Immature natural killer cell (primary cell): ENCODE measurements at regions not wholly inside any gene's neighbourhood (a gene's known extent, or its start where the extent isn't known, plus 50 kb on each side); places are given as distances from the start of the nearest gene placed in this dataset.

Experiments
- DNase-seq, 3 donors: peaks; one replicate each; pipeline ENCODE4 v3.0.0; 2022; ENCODE audit warnings: mixed read lengths in 1 of 3
- H3K27ac Mint-ChIP-seq, 6 donors: one replicate each; pipeline ENCODE4 v1.8.0; 2020; ENCODE audit warnings: mixed read lengths in 6 of 6, mild to moderate bottlenecking in 5 of 6, inconsistent platforms in 4 of 6, moderate library complexity in 3 of 6
- H3K27me3 Mint-ChIP-seq, 3 donors: one replicate each; pipeline ENCODE4 v1.8.0; 2020 to 2021; ENCODE audit warnings: low read depth in 3 of 3, mild to moderate bottlenecking in 3 of 3, mixed read lengths in 3 of 3, moderate library complexity in 3 of 3, inconsistent platforms in 1 of 3
- H3K36me3 Mint-ChIP-seq, 3 donors: one replicate each; pipeline ENCODE4 v1.8.0; 2020; ENCODE audit warnings: mixed read lengths in 3 of 3, inconsistent platforms in 2 of 3, mild to moderate bottlenecking in 2 of 3
- H3K4me1 Mint-ChIP-seq, 2 donors: one replicate each; pipeline ENCODE4 v1.8.0; 2020; ENCODE audit warnings: inconsistent platforms in 2 of 2, mild to moderate bottlenecking in 2 of 2, mixed read lengths in 2 of 2, moderate library complexity in 1 of 2
- H3K4me3 Mint-ChIP-seq, 5 donors: one replicate each; pipeline ENCODE4 v1.8.0; 2020; ENCODE audit warnings: mild to moderate bottlenecking in 5 of 5, mixed read lengths in 5 of 5, inconsistent platforms in 3 of 5, moderate library complexity in 3 of 5
- H3K9me3 Mint-ChIP-seq, 6 donors: one replicate each; pipeline ENCODE4 v1.8.0; 2020; ENCODE audit warnings: mild to moderate bottlenecking in 6 of 6, mixed read lengths in 6 of 6, inconsistent platforms in 4 of 6, moderate library complexity in 3 of 6

DNA sequence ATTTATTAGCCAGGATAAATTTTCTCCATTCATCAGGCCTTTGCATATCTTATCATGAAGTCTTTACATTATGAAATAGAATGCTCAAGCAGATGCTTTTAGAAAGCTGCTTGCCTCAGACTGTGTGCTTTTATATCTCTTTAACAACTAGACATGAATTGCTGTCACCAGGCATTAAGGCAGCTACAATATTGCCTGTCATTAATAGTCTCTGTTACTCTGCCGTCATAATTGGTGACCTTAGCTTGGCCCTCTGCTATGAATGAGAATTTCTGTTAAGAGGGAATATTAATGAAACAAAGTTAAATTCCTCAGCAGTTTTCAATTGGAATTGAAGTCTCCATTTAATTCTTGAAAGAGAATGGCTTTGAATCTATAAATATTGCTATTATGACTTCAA, 266.8 kb upstream of the MIS18BP1 start:
- H3K4me3 Mint-ChIP-seq = no peak overlapping the region
- no peaks in the 10 kb centered on the region for H3K36me3 Mint-ChIP-seq
- H3K9me3 Mint-ChIP-seq = peaks cover 3 to 18% (median 11%) of the 10 kb centered on the region in 6 donors
- H3K27me3 Mint-ChIP-seq = peaks cover 0 to 2% (median 1%) of the 10 kb centered on the region in 3 donors
- no peak for DNase-seq
- H3K4me1 Mint-ChIP-seq = no peaks in the 10 kb centered on the region
- H3K27ac Mint-ChIP-seq = no peak overlapping the region

DNA sequence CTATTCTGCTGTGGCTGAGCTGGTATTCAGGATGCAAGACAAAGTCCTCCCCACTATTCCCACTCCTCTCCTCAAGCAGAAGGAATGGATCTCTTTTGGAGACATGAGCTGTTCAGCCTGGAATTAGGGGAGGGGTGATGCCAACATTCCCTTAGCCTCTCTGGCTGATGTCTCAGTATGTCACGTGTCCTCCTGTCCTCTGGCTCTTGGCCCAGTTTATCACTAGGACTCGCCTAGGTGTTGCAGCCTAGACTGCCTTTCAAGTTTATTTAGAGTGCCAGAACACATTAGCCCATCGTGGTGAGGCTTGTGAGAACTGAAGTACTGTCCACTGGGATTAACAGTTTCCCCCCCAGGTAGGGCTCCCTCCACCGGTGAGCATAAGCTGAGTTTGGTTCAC, 239.9 kb upstream of the MIS18BP1 start:
- H3K27me3 Mint-ChIP-seq = peaks cover 0 to 2% (median 2%) of the 10 kb centered on the region in 3 donors
- H3K4me1 Mint-ChIP-seq = no peaks in the 10 kb centered on the region
- H3K36me3 Mint-ChIP-seq = no peaks in the 10 kb centered on the region
- no peak overlapping the region for H3K4me3 Mint-ChIP-seq
- H3K27ac Mint-ChIP-seq = no peak overlapping the region
- DNase-seq = no peak
- H3K9me3 Mint-ChIP-seq = peaks cover 6 to 40% (median 14%) of the 10 kb centered on the region in 6 donors

DNA sequence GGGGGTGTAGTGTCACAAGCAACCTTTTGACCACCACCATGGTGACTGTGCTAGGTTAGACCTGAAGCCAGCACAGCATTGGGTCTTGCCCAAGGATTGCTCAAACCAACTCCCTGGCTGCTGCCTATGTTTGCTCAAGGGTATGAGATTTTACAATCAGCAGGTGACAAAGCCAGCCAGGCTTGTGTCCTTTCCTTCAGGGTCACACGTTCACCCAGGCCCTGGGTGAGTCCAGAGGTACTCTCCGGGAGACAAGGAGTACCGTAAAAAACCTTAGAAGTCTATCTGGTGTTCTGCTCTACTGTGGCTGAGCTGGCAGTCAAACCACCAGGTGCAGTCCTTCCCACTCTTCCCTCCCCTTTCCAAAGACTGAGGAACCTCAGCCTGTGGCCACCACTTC, 238.9 kb upstream of the MIS18BP1 start:
- no peaks in the 10 kb centered on the region for H3K4me1 Mint-ChIP-seq
- H3K4me3 Mint-ChIP-seq = no peak overlapping the region
- no peak overlapping the region for H3K27ac Mint-ChIP-seq
- H3K27me3 Mint-ChIP-seq = peaks cover 0 to 2% (median 2%) of the 10 kb centered on the region in 3 donors
- H3K36me3 Mint-ChIP-seq = no peaks in the 10 kb centered on the region
- no peak for DNase-seq
- H3K9me3 Mint-ChIP-seq = peaks cover 10 to 45% (median 16%) of the 10 kb centered on the region in 6 donors

GRCh38 chr14:45486599-45486998, 233.6 kb upstream of the MIS18BP1 start:
- Mint-ChIP-seq H3K36me3 (no peaks in the 10 kb centered on the region), H3K27ac (no peak overlapping the region), H3K4me1 (no peaks in the 10 kb centered on the region), H3K4me3 (no peak overlapping the region), H3K9me3 (peaks cover 22 to 64% (median 38%) of the 10 kb centered on the region in 6 donors), H3K27me3 (peaks cover 2% of the 10 kb centered on the region in 3 donors)
- no peak for DNase-seq

- H3K27me3 Mint-ChIP-seq = no peaks in the 10 kb centered on the region
- peaks cover 3 to 34% (median 12%) of the 10 kb centered on the region in 6 donors for H3K9me3 Mint-ChIP-seq
- DNase-seq = no peak
- no peaks in the 10 kb centered on the region for H3K36me3 Mint-ChIP-seq
- H3K27ac Mint-ChIP-seq = no peak overlapping the region
- H3K4me3 Mint-ChIP-seq = no peak overlapping the region
- H3K4me1 Mint-ChIP-seq = no peaks in the 10 kb centered on the region
Measured at GRCh38 chr14:45467023-45467422, 214.0 kb upstream of the MIS18BP1 start.

- peaks cover 0 to 2% (median 0%) of the 10 kb centered on the region in 3 donors for H3K27me3 Mint-ChIP-seq
- H3K4me3 Mint-ChIP-seq = no peak overlapping the region
- no peaks in the 10 kb centered on the region for H3K36me3 Mint-ChIP-seq
- no peak overlapping the region for H3K27ac Mint-ChIP-seq
- no peaks in the 10 kb centered on the region for H3K4me1 Mint-ChIP-seq
- H3K9me3 Mint-ChIP-seq = peaks cover 10 to 21% (median 15%) of the 10 kb centered on the region in 6 donors
- DNase-seq = no peak
Measured at GRCh38 chr14:45434221-45434620, 181.2 kb upstream of the MIS18BP1 start.

- H3K4me1 Mint-ChIP-seq = no peaks in the 10 kb centered on the region
- no peak for DNase-seq
- H3K27me3 Mint-ChIP-seq = no peaks in the 10 kb centered on the region
- no peak overlapping the region for H3K27ac Mint-ChIP-seq
- H3K4me3 Mint-ChIP-seq = no peak overlapping the region
- no peaks in the 10 kb centered on the region for H3K36me3 Mint-ChIP-seq
- H3K9me3 Mint-ChIP-seq = peaks cover 7 to 23% (median 12%) of the 10 kb centered on the region in 6 donors
Measured at GRCh38 chr14:45426685-45427282, 173.8 kb upstream of the MIS18BP1 start.

DNA sequence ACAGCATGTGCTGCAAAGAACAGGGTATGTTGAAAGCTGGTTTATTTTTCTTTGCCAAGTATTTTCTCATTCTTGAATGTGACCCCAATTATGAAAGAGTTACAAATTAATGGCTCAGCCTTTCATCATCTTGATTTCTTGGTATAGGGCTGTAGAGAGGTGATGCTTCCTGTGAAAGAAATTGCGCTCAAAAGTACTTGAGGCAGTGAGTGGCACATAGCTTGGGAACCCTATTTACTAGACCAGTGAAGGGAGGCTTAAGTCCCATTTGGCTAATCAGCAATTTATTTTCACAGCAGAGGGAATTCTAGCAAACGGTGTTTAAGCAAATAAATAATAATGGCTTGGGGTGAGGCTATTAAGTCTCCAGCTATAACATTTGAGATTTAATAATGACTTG, 153.9 kb upstream of the MIS18BP1 start:
- Mint-ChIP-seq H3K4me1 (no peaks in the 10 kb centered on the region), H3K27ac (no peak overlapping the region), H3K4me3 (no peak overlapping the region), H3K9me3 (peaks cover 2 to 45% (median 11%) of the 10 kb centered on the region in 6 donors), H3K27me3 (peaks cover 0 to 2% (median 0%) of the 10 kb centered on the region in 3 donors), H3K36me3 (no peaks in the 10 kb centered on the region)
- DNase-seq = no peak

DNA sequence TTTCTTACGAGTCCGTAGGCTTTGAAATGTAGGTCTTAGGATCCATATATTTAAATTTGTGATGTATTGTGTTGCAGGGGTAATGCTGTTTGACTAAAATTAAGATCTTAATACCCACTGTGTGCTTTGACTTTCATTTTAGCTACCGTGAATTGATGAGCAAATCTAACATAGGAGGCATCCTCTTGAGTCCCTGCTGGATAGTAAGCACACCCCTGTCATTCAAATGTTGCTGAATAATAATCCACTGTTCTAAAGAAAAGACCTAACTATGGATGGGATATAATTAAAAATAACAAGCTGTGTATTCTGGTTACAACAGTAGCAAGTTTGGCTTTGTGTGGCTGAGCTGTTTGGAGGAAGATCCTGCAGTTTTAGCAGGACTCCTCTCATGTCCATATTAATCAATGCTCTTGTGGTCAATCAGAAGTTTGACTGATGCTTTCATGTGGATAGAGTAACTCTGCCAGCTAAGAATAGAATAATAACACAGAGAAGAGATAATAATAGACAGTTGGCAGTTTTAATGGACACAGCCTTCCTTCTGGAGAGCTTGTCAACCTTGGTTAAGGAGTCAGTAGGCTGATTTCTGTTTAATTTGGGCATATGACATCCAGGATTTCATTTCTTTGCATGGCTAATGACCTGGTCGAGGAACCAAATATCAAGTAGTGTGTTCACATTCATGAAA, 148.1 kb upstream of the MIS18BP1 start:
- H3K27ac Mint-ChIP-seq = no peak overlapping the region
- no peaks in the 10 kb centered on the region for H3K36me3 Mint-ChIP-seq
- peaks cover 1 to 39% (median 10%) of the 10 kb centered on the region in 6 donors for H3K9me3 Mint-ChIP-seq
- H3K27me3 Mint-ChIP-seq = peaks cover 0 to 2% (median 1%) of the 10 kb centered on the region in 3 donors
- DNase-seq = no peak
- H3K4me3 Mint-ChIP-seq = no peak overlapping the region
- no peaks in the 10 kb centered on the region for H3K4me1 Mint-ChIP-seq

GRCh38 chr14:45400509-45400908, 147.5 kb upstream of the MIS18BP1 start:
- no peak for DNase-seq
- Mint-ChIP-seq H3K27me3 (peaks cover 0 to 2% (median 1%) of the 10 kb centered on the region in 3 donors), H3K36me3 (no peaks in the 10 kb centered on the region), H3K4me3 (no peak overlapping the region), H3K27ac (no peak overlapping the region), H3K4me1 (no peaks in the 10 kb centered on the region), H3K9me3 (peaks cover 6 to 44% (median 9%) of the 10 kb centered on the region in 6 donors)

DNA sequence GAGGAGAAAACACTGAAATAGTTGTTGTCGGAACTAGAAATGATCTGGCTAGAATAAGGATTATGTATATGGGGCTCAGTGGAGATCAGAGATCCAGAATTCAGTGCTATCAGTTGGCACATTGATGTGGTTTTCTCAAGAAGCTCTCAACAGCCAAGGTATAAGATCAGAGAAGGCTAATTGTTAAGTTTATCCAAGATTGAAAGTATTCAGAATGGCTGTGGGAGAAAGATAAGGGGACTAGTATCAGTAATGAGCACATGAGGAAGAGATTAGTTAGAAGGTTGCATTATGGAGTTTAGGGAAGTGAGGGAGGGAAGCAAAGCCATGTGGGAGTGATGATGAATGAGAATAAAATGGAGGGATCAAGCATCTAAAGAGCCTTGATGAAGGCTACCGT, 128.1 kb upstream of the MIS18BP1 start:
- no peak overlapping the region for H3K27ac Mint-ChIP-seq
- no peak overlapping the region for H3K4me3 Mint-ChIP-seq
- no peaks in the 10 kb centered on the region for H3K4me1 Mint-ChIP-seq
- peaks cover 0 to 3% (median 0%) of the 10 kb centered on the region in 3 donors for H3K36me3 Mint-ChIP-seq
- DNase-seq = no peak
- peaks cover 2 to 13% (median 4%) of the 10 kb centered on the region in 6 donors for H3K9me3 Mint-ChIP-seq
- no peaks in the 10 kb centered on the region for H3K27me3 Mint-ChIP-seq

DNA sequence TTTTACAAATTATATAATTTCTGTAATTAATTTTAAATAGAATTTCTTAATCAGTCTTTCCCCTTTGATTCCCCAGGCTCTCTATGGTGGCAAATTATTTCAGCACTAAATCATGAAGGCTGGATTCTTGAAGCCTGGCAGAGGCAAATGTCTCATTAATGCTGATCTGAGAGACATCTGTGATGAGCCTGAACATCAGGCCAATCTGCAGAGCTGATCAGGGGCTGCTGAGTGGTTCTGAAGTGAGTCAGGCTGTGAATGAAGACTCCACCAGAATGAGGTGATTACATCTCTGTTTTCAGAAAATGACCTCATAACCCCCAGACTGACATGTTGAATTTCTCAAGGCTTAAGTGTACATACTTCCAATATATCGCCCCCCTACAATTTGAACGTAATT, 124.2 kb upstream of the MIS18BP1 start:
- H3K27ac Mint-ChIP-seq = no peak overlapping the region
- no peaks in the 10 kb centered on the region for H3K36me3 Mint-ChIP-seq
- peaks cover 0 to 4% (median 0%) of the 10 kb centered on the region in 6 donors for H3K9me3 Mint-ChIP-seq
- H3K27me3 Mint-ChIP-seq = peaks cover 0 to 2% (median 0%) of the 10 kb centered on the region in 3 donors
- no peak for DNase-seq
- H3K4me1 Mint-ChIP-seq = no peaks in the 10 kb centered on the region
- no peak overlapping the region for H3K4me3 Mint-ChIP-seq

DNA sequence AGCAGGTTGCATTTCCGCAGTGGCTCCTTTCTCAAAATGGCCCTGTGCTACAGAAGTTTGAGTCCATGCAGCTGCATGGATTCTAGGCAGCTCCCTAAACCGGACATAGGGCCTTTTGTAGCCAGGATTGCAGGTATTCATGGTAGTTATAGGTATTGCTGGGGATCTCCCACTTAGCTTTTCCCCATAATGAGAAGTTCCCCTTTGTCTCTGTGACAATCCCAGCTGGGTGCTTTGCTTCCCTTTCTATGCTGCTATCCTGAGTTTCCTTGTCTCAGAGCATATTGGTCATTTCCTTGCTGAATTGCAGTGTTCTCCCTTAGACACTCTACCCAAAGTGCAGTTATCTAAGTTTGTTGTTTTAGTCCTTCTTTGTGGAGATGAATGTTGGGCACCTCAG, 120.9 kb upstream of the MIS18BP1 start:
- no peak overlapping the region for H3K27ac Mint-ChIP-seq
- peaks cover 0 to 4% (median 0%) of the 10 kb centered on the region in 6 donors for H3K9me3 Mint-ChIP-seq
- peaks cover 0 to 2% (median 2%) of the 10 kb centered on the region in 3 donors for H3K27me3 Mint-ChIP-seq
- H3K36me3 Mint-ChIP-seq = no peaks in the 10 kb centered on the region
- H3K4me3 Mint-ChIP-seq = no peak overlapping the region
- H3K4me1 Mint-ChIP-seq = no peaks in the 10 kb centered on the region
- DNase-seq = no peak

- Mint-ChIP-seq H3K4me3 (no peak overlapping the region), H3K36me3 (no peaks in the 10 kb centered on the region), H3K27ac (no peak overlapping the region), H3K27me3 (peaks cover 0 to 1% (median 0%) of the 10 kb centered on the region in 3 donors), H3K4me1 (no peaks in the 10 kb centered on the region), H3K9me3 (peaks cover 0 to 13% (median 5%) of the 10 kb centered on the region in 6 donors)
- DNase-seq = no peak
Measured at GRCh38 chr14:45364565-45365156, 111.7 kb upstream of the MIS18BP1 start.
